Upper lobe of left lung (tissue), 6 donors: ENCODE measurements at regions not wholly inside any gene's neighbourhood (a gene's known extent, or its start where the extent isn't known, plus 50 kb on each side); places are given as distances from the start of the nearest gene placed in this dataset.
A peak's percentile ranks its signal among the peaks of the same experiment; 100 is the strongest.
"Not testable (repeated sequence)": the region's sequence is repeated elsewhere in the genome, so short reads cannot be mapped to it uniquely, and the experiment has no call there.

Source experiments
- ATAC-seq, 2 donors: fragments of 200-7000 bp; cut with Tn5 transposase; one replicate each; pipeline ENCODE4 v1.9.1; 2022; ENCODE audit warnings: mild to moderate bottlenecking in 2 of 2, moderate library complexity in 2 of 2; ENCODE audit not compliant: low FRiP score in 2 of 2
- DNase-seq, 2 donors: peaks; one replicate each; pipeline ENCODE4 v3.0.0-alpha.2; 2019 to 2020
- H3K27ac ChIP-seq, 4 donors: fragments of 200-600 bp; sonication (generic); one replicate each; pipeline ENCODE4 v1.5.1; 2016 to 2019
- H3K27me3 ChIP-seq, 4 donors: fragments of 200-600 bp; sonication (generic); one replicate each; pipeline ENCODE4 v1.5.1; 2017 to 2019
- H3K36me3 ChIP-seq, 4 donors: fragments of 200-600 bp; sonication (generic); one replicate each; pipeline ENCODE4 v1.5.1; 2016 to 2019
- H3K4me1 ChIP-seq, 4 donors: fragments of 200-600 bp; sonication (generic); one replicate each; pipeline ENCODE4 v1.5.1; 2018 to 2019
- H3K4me3 ChIP-seq, 4 donors: fragments of 200-600 bp; sonication (generic); one replicate each; pipeline ENCODE4 v1.5.1; 2017 to 2019; ENCODE audit warnings: mild to moderate bottlenecking in 2 of 4, moderate library complexity in 1 of 4
- H3K9me3 ChIP-seq, 4 donors: fragments of 200-600 bp; sonication (generic); one replicate each; pipeline ENCODE4 v1.5.1; 2018 to 2019
- CTCF ChIP-seq, 6 experiments: fragments of 450-650 bp in 4 of 6; fragments of 200-600 bp in 2 of 6; sonication (generic) in 2 of 6; IDR thresholded peaks; one replicate each; pipeline ENCODE4 v1.5.1; 2016 to 2019; ENCODE audit warnings: antibody characterized with exemption in 6 of 6
- EP300 ChIP-seq, 4 donors: sonication (generic); formaldehyde crosslinking; IDR thresholded peaks; one replicate each; pipeline ENCODE4 v1.5.1; 2017; ENCODE audit warnings: antibody characterized with exemption in 4 of 4, control low read depth in 2 of 4
- POLR2A ChIP-seq, 4 donors: fragments of 450-650 bp; IDR thresholded peaks; one replicate each; pipeline ENCODE4 v1.5.1; 2016 to 2017; ENCODE audit warnings: antibody characterized with exemption in 4 of 4, mild to moderate bottlenecking in 2 of 4
- POLR2AphosphoS5 ChIP-seq, 2 donors: sonication (generic); formaldehyde crosslinking; IDR thresholded peaks; one replicate each; pipeline ENCODE4 v1.5.1; 2017; ENCODE audit warnings: antibody characterized with exemption in 2 of 2
- WGBS, 2 donors: methylation state at CpG; one replicate each; pipeline ENCODE4 v1.1.5; 2017 to 2018; 5-methylcytosine and 5-hydroxymethylcytosine counted together
- donor health status: DM: no; HTN: no; CAD: no; lungs with moderate emphysema.
- donor health status: DM: no; HTN: yes; CAD: no; lungs with severe emphysema.

- ATAC-seq, H3K36me3 ChIP-seq, H3K27ac ChIP-seq, H3K27me3 ChIP-seq, H3K9me3 ChIP-seq, H3K4me1 ChIP-seq, H3K4me3 ChIP-seq: not testable (repeated sequence)
- WGBS, 2 donors = 92 to 97% methylated on average over 17 of the region's 17 CpGs
- DNase-seq = peak in 1 of 2 donors; percentile 57
Observed at GRCh38 chr5:62752056-62752997, 173.7 kb downstream of the LRRC70 start.

- no peak for DNase-seq
- ATAC-seq = no peak
- H3K4me1 ChIP-seq = no peaks in the 10 kb centered on the region
- no peak for TF ChIP-seq EP300 (IDR thresholded peaks at IDR 0.05)
- no peak for TF ChIP-seq POLR2AphosphoS5 (IDR thresholded peaks at IDR 0.05)
- no peak for TF ChIP-seq CTCF (IDR thresholded peaks at IDR 0.05)
- no peak for TF ChIP-seq POLR2A (IDR thresholded peaks at IDR 0.05)
- no peaks in the 10 kb centered on the region for H3K9me3 ChIP-seq
- no peak overlapping the region for H3K4me3 ChIP-seq
- H3K27me3 ChIP-seq = no peaks in the 10 kb centered on the region
- WGBS, 2 donors = 79 to 90% methylated on average over 2 of the region's 2 CpGs
- no peaks in the 10 kb centered on the region for H3K36me3 ChIP-seq
- no peak overlapping the region for H3K27ac ChIP-seq
Observed at GRCh38 chr5:62742207-62742606, 163.6 kb downstream of the LRRC70 start.

DNA sequence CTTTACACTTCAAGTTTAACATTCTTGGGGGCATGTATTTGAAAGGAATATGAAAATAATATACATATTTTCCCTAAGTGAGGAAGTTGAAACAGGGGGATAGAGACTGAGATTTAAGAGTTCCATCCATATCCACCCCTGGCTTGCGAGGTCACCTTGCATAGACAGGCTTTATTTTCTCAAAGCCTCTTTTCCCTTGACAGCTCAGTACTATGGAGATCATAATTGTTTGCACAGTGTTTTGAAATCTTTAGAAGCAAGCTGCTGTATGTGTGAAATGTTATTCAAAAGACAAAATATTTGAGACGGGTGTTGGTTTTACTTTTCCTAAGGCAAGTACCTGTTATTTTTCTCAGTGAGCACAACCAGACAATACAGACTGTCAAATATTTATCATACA lies 163.1 kb downstream of the LRRC70 start:
- no peak for ATAC-seq
- Histone ChIP-seq H3K4me1 (no peaks in the 10 kb centered on the region), H3K27ac (no peak overlapping the region), H3K27me3 (no peaks in the 10 kb centered on the region), H3K9me3 (no peaks in the 10 kb centered on the region), H3K4me3 (no peak overlapping the region), H3K36me3 (no peaks in the 10 kb centered on the region)
- no peak for DNase-seq
- no peak for TF ChIP-seq POLR2AphosphoS5 (IDR thresholded peaks at IDR 0.05)
- WGBS, 2 donors = 55 to 80% methylated on average over 2 of the region's 2 CpGs

- no peaks in the 10 kb centered on the region for H3K36me3 ChIP-seq
- no peaks in the 10 kb centered on the region for H3K4me1 ChIP-seq
- no peak overlapping the region for H3K4me3 ChIP-seq
- ATAC-seq (no peak), DNase-seq (no peak)
- H3K9me3 ChIP-seq = no peaks in the 10 kb centered on the region
- no peaks in the 10 kb centered on the region for H3K27me3 ChIP-seq
- H3K27ac ChIP-seq = no peak overlapping the region
- TF ChIP-seq EP300 (IDR thresholded peaks at IDR 0.05) = no peak
Observed at GRCh38 chr5:62737766-62738165, 159.1 kb downstream of the LRRC70 start.

GRCh38 chr5:62732677-62733121 lies 154.1 kb downstream of the LRRC70 start:
- Histone ChIP-seq H3K4me3 (no peak overlapping the region), H3K9me3 (no peaks in the 10 kb centered on the region), H3K4me1 (no peaks in the 10 kb centered on the region), H3K27me3 (no peaks in the 10 kb centered on the region), H3K27ac (no peak overlapping the region), H3K36me3 (no peaks in the 10 kb centered on the region)
- DNase-seq = no peak
- 42 to 52% methylated on average over 1 of the region's 1 CpG for WGBS, 2 donors
- peak in 1 of 2 donors; percentile 86 for ATAC-seq
- TF ChIP-seq POLR2A (IDR thresholded peaks at IDR 0.05) = no peak
- TF ChIP-seq CTCF (IDR thresholded peaks at IDR 0.05) = no peak
- TF ChIP-seq POLR2AphosphoS5 (IDR thresholded peaks at IDR 0.05) = no peak
- no peak for TF ChIP-seq EP300 (IDR thresholded peaks at IDR 0.05)

DNA sequence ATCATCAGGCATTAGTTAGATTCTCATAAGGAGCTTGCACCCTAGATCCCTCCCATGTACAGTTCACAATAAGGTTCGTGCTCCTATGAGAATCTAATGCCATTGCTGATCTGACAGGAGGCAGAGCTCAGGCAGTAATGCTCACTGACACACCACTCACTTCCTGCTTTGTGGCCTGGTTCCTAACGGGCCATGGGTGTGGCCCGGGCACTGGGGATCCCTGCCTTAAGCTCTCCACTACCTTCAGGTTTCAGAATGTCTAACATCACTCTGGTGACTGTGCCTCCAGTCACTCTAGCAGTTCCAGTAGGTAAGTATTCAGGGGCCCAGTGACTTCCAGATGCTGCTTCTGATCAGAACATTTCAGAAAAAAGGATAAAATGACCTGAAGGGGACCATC lies 152.4 kb downstream of the LRRC70 start:
- DNase-seq (peak in 1 of 2 donors; percentile 23), ATAC-seq (no peak)

More for the DNA sequence above, 152.4 kb downstream of the LRRC70 start:
- Histone ChIP-seq H3K36me3 (no peaks in the 10 kb centered on the region), H3K4me3 (no peak overlapping the region), H3K27ac (no peak overlapping the region), H3K9me3 (no peaks in the 10 kb centered on the region), H3K27me3 (no peaks in the 10 kb centered on the region), H3K4me1 (no peaks in the 10 kb centered on the region)
- TF ChIP-seq CTCF (IDR thresholded peaks at IDR 0.05) (no peak), EP300 (IDR thresholded peaks at IDR 0.05) (no peak), POLR2AphosphoS5 (IDR thresholded peaks at IDR 0.05) (no peak), POLR2A (IDR thresholded peaks at IDR 0.05) (no peak)
- 49 to 52% methylated on average over 3 of the region's 3 CpGs for WGBS, 2 donors
